NT2/D1 (cell line): ENCODE measurements at regions not wholly inside any gene's neighbourhood (a gene's known extent, or its start where the extent isn't known, plus 50 kb on each side); places are given as distances from the start of the nearest gene placed in this dataset.

Experiments used
- SUZ12 ChIP-seq: IDR thresholded peaks from 2 replicates; pipeline ENCODE4 v1.6.1; 2011; ENCODE audit not compliant: insufficient read length, insufficient read depth; ENCODE audit errors: extremely low read depth
- YY1 ChIP-seq: IDR thresholded peaks from 2 replicates; pipeline ENCODE4 v1.6.1; 2011; ENCODE audit not compliant: insufficient read length, insufficient read depth
- ZNF274 ChIP-seq: IDR thresholded peaks from 2 replicates; pipeline ENCODE4 v1.6.1; 2011; ENCODE audit warnings: mild to moderate bottlenecking, low read depth, low read length

GRCh38 chr11:98195300-98195699 lies 825.4 kb upstream of the CNTN5 start:
- TF ChIP-seq SUZ12 (no peak), ZNF274 (no peak), YY1 (no peak)
